SK-N-SH treated with all-trans-retinoic acid at 6 μM for 48 hours (cell line): ENCODE measurements at regions not wholly inside any gene's neighbourhood (a gene's known extent, or its start where the extent isn't known, plus 50 kb on each side); places are given as distances from the start of the nearest gene placed in this dataset.

Experiments used
- ATAC-seq: fragments of 200-7000 bp; cut with Tn5 transposase; 3 replicates; pipeline ENCODE4 v1.9.1; 2020; ENCODE audit warnings: mild to moderate bottlenecking, moderate library complexity
- ARNTL ChIP-seq: fragments of 450-650 bp; formaldehyde crosslinking; IDR thresholded peaks from 2 replicates; pipeline ENCODE4 v1.5.0; 2020; ENCODE audit warnings: low read depth, mild to moderate bottlenecking, moderate library complexity, borderline replicate concordance
- BACH2 ChIP-seq: fragments of 250-450 bp; sonication (Bioruptor Pico); IDR thresholded peaks from 2 replicates; pipeline ENCODE4 v1.9.0; 2021; ENCODE audit warnings: mild to moderate bottlenecking, borderline replicate concordance
- CSDC2 ChIP-seq: fragments of 250-450 bp; sonication (Bioruptor Pico); IDR thresholded peaks from 2 replicates; pipeline ENCODE4 v1.5.0; 2020; ENCODE audit warnings: mild to moderate bottlenecking, moderate library complexity
- ESRRG ChIP-seq: fragments of 250-450 bp; sonication (Bioruptor Pico); IDR thresholded peaks from 2 replicates; pipeline ENCODE4 v1.6.1; 2021; ENCODE audit warnings: mild to moderate bottlenecking
- GLIS3 ChIP-seq: fragments of 250-450 bp; sonication (Bioruptor Pico); IDR thresholded peaks from 2 replicates; pipeline ENCODE4 v1.5.0; 2020; ENCODE audit warnings: mild to moderate bottlenecking, moderate library complexity
- ISL1 ChIP-seq: fragments of 250-450 bp; sonication (Bioruptor Pico); IDR thresholded peaks from 2 replicates; pipeline ENCODE4 v2.1.2; 2022; ENCODE audit warnings: mild to moderate bottlenecking, moderate library complexity
- OSR1 ChIP-seq: fragments of 250-450 bp; sonication (Bioruptor Pico); IDR thresholded peaks from 2 replicates; pipeline ENCODE4 v1.8.0; 2022; ENCODE audit warnings: moderate library complexity, mild to moderate bottlenecking, inconsistent platforms
- PATZ1 ChIP-seq: fragments of 250-450 bp; sonication (Bioruptor Pico); IDR thresholded peaks from 2 replicates; pipeline ENCODE4 v1.8.0; 2020; ENCODE audit warnings: mild to moderate bottlenecking, moderate library complexity, borderline replicate concordance
- PPARA ChIP-seq: fragments of 250-450 bp; sonication (Bioruptor Pico); IDR thresholded peaks from 2 replicates; pipeline ENCODE4 v1.5.0; 2020; ENCODE audit warnings: mild to moderate bottlenecking, borderline replicate concordance
- RARB ChIP-seq: fragments of 250-450 bp; sonication (Bioruptor Pico); IDR thresholded peaks from 2 replicates; pipeline ENCODE4 v1.8.0; 2021; ENCODE audit warnings: mild to moderate bottlenecking, moderate library complexity
- SNAI2 ChIP-seq: fragments of 250-450 bp; sonication (Bioruptor Pico); IDR thresholded peaks from 2 replicates; pipeline ENCODE4 v1.5.0; 2020; ENCODE audit warnings: mild to moderate bottlenecking, moderate library complexity
- TCF4 ChIP-seq: fragments of 250-450 bp; sonication (Bioruptor Pico); IDR thresholded peaks from 2 replicates; pipeline ENCODE4 v1.8.0; 2021; ENCODE audit warnings: mild to moderate bottlenecking, moderate library complexity, borderline replicate concordance
- TSHZ2 ChIP-seq: fragments of 250-450 bp; sonication (Bioruptor Pico); IDR thresholded peaks from 2 replicates; pipeline ENCODE4 v1.5.0; 2020; ENCODE audit warnings: mild to moderate bottlenecking, moderate library complexity
- ZC3H10 ChIP-seq: fragments of 250-450 bp; sonication (Bioruptor Pico); IDR thresholded peaks from 2 replicates; pipeline ENCODE4 v1.5.1; 2021; ENCODE audit warnings: mild to moderate bottlenecking, moderate library complexity
- ZFP3 ChIP-seq: fragments of 250-450 bp; sonication (Bioruptor Pico); IDR thresholded peaks from 2 replicates; pipeline ENCODE4 v1.5.0; 2020; ENCODE audit warnings: mild to moderate bottlenecking, moderate library complexity
- ZFP30 ChIP-seq: fragments of 450-650 bp; formaldehyde crosslinking; IDR thresholded peaks from 2 replicates; pipeline ENCODE4 v1.5.0; 2022; ENCODE audit warnings: mild to moderate bottlenecking, moderate library complexity
- ZNF70 ChIP-seq: fragments of 450-650 bp; formaldehyde crosslinking; IDR thresholded peaks from 2 replicates; pipeline ENCODE4 v1.5.0; 2020; ENCODE audit warnings: mild to moderate bottlenecking, moderate library complexity
- ZNF8 ChIP-seq: fragments of 450-650 bp; formaldehyde crosslinking; IDR thresholded peaks from 2 replicates; pipeline ENCODE4 v1.5.0; 2020; ENCODE audit warnings: mild to moderate bottlenecking, moderate library complexity
- TF ChIP-seq, protein P1 (sequence below): fragments of 250-450 bp; sonication (Bioruptor Pico); IDR thresholded peaks from 2 replicates; pipeline ENCODE4 v1.5.1; 2021; ENCODE audit warnings: mild to moderate bottlenecking, moderate library complexity
- TF ChIP-seq, protein P2 (sequence below): fragments of 250-450 bp; sonication (Bioruptor Pico); IDR thresholded peaks from 2 replicates; pipeline ENCODE4 v1.8.0; 2021; ENCODE audit warnings: low read depth, mild to moderate bottlenecking, moderate library complexity, borderline replicate concordance

- TF ChIP-seq ISL1 (CRISPR knock-in tag) = no peak
- no peak for TF ChIP-seq PATZ1 (CRISPR knock-in tag)
- no peak for TF ChIP-seq PPARA (CRISPR knock-in tag)
- no peak for TF ChIP-seq OSR1 (CRISPR knock-in tag)
- TF ChIP-seq TSHZ2 (CRISPR knock-in tag) = no peak
- TF ChIP-seq ZNF8 (CRISPR knock-in tag) = no peak
- TF ChIP-seq, protein P1, sequence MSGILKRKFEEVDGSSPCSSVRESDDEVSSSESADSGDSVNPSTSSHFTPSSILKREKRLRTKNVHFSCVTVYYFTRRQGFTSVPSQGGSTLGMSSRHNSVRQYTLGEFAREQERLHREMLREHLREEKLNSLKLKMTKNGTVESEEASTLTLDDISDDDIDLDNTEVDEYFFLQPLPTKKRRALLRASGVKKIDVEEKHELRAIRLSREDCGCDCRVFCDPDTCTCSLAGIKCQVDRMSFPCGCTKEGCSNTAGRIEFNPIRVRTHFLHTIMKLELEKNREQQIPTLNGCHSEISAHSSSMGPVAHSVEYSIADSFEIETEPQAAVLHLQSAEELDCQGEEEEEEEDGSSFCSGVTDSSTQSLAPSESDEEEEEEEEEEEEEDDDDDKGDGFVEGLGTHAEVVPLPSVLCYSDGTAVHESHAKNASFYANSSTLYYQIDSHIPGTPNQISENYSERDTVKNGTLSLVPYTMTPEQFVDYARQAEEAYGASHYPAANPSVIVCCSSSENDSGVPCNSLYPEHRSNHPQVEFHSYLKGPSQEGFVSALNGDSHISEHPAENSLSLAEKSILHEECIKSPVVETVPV (CRISPR knock-in tag) = no peak
- no peak for TF ChIP-seq GLIS3 (CRISPR knock-in tag)
- TF ChIP-seq, protein P2, sequence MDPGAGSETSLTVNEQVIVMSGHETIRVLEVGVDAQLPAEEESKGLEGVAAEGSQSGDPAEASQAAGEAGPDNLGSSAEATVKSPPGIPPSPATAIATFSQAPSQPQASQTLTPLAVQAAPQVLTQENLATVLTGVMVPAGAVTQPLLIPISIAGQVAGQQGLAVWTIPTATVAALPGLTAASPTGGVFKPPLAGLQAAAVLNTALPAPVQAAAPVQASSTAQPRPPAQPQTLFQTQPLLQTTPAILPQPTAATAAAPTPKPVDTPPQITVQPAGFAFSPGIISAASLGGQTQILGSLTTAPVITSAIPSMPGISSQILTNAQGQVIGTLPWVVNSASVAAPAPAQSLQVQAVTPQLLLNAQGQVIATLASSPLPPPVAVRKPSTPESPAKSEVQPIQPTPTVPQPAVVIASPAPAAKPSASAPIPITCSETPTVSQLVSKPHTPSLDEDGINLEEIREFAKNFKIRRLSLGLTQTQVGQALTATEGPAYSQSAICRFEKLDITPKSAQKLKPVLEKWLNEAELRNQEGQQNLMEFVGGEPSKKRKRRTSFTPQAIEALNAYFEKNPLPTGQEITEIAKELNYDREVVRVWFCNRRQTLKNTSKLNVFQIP (CRISPR knock-in tag) = no peak
- no peak for TF ChIP-seq SNAI2 (CRISPR knock-in tag)
- no peak for TF ChIP-seq ESRRG (CRISPR knock-in tag)
- TF ChIP-seq CSDC2 (CRISPR knock-in tag) = no peak
- no peak for TF ChIP-seq ZFP30 (CRISPR knock-in tag)
- no peak for ATAC-seq
Observed at GRCh38 chr13:31455581-31455980, 255.8 kb downstream of the B3GLCT start.

GRCh38 chr13:31456056-31456455 lies 256.3 kb downstream of the B3GLCT start:
- TF ChIP-seq ZFP3 (CRISPR knock-in tag) (no peak), GLIS3 (CRISPR knock-in tag) (no peak), ZNF70 (no peak), ZNF8 (CRISPR knock-in tag) (no peak), ZC3H10 (CRISPR knock-in tag) (no peak)
- TF ChIP-seq, all 23 proteins: peak for 0
- no peak for ATAC-seq

DNA sequence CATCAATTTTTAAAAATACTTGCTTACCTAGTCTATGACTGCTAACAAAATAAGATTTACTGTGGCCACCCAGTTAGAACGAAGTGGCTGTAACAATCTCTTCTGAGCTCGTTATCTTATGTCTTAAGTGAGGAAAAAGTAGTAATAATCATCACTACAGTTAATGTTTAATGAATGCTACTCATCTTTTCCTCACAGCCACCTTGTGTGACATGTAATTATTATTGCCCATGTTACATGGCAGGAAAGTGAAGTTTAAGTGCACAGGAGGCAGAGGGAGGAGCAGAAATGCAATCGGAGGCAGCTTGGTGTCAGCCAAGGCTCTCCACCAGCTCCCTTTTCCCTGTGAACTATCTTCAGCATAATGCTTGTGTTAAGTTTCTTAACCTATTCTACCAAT lies 260.3 kb downstream of the B3GLCT start:
- no peak for ATAC-seq
- TF ChIP-seq ARNTL (CRISPR knock-in tag) (no peak), BACH2 (CRISPR knock-in tag) (no peak), ZC3H10 (CRISPR knock-in tag) (no peak), GLIS3 (CRISPR knock-in tag) (no peak), PPARA (CRISPR knock-in tag) (no peak), ZNF8 (CRISPR knock-in tag) (no peak), ZFP3 (CRISPR knock-in tag) (no peak), ISL1 (CRISPR knock-in tag) (no peak)

DNA sequence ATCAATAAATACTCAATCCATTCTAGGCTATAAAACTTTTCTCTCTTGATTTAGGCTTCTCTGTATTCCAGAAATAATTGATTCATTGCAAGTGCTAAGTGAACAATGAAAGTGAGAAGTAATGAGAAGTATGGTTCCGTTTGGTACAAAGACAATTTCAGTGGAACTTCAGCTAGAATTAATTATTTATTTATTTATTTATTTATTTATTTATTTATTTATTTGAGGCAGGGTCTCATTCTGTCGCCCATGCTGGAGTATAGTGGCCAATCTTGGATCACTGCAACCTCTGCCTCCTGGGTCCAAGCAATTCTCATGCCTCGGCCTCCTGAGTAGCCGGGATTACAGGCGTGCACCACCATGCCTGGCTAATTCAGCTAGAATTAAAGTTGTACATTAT lies 262.1 kb downstream of the B3GLCT start:
- no peak for ATAC-seq
- TF ChIP-seq PPARA (CRISPR knock-in tag) = no peak
- no peak for TF ChIP-seq TSHZ2 (CRISPR knock-in tag)
- no peak for TF ChIP-seq CSDC2 (CRISPR knock-in tag)
- TF ChIP-seq SNAI2 (CRISPR knock-in tag) = no peak
- TF ChIP-seq OSR1 (CRISPR knock-in tag) = no peak
- no peak for TF ChIP-seq PATZ1 (CRISPR knock-in tag)
- TF ChIP-seq TCF4 = no peak
- no peak for TF ChIP-seq ZC3H10 (CRISPR knock-in tag)
- TF ChIP-seq ZFP30 (CRISPR knock-in tag) = no peak
- no peak for TF ChIP-seq GLIS3 (CRISPR knock-in tag)
- no peak for TF ChIP-seq ZNF8 (CRISPR knock-in tag)
- TF ChIP-seq ESRRG (CRISPR knock-in tag) = no peak
- TF ChIP-seq ZNF70 = no peak
- TF ChIP-seq RARB (CRISPR knock-in tag) = no peak
- TF ChIP-seq ZFP3 (CRISPR knock-in tag) = no peak
- TF ChIP-seq, protein P2 (CRISPR knock-in tag) = no peak
